Stimulated activated naive CD8-positive, alpha-beta T cell treated with anti-CD3 and anti-CD28 coated beads, Interleukin-15, amount 100 ng/mL, for 72 hours (primary cell): ENCODE measurements at regions not wholly inside any gene's neighbourhood (a gene's known extent, or its start where the extent isn't known, plus 50 kb on each side); places are given as distances from the start of the nearest gene placed in this dataset.

Experiments
- ATAC-seq: fragments of 150-1000 bp; cut with Tn5 transposase; 2 replicates; pipeline ENCODE4 v1.10.0; 2021; ENCODE audit warnings: mild to moderate bottlenecking, moderate library complexity
- DNase-seq, 2 donors: peaks; one replicate each; pipeline ENCODE4 v3.0.0; 2021 to 2022
- H3K27ac Mint-ChIP-seq, 2 donors: one replicate each; pipeline ENCODE4 v1.8.0; 2022; ENCODE audit warnings: mild to moderate bottlenecking in 2 of 2, mixed read lengths in 2 of 2, moderate library complexity in 2 of 2
- H3K27me3 Mint-ChIP-seq: one replicate; pipeline ENCODE4 v1.8.0; 2022; ENCODE audit warnings: mixed read lengths
- H3K4me1 Mint-ChIP-seq: one replicate; pipeline ENCODE4 v1.8.0; 2022; ENCODE audit warnings: mild to moderate bottlenecking, mixed read lengths
- H3K4me3 Mint-ChIP-seq, 2 donors: one replicate each; pipeline ENCODE4 v1.8.0; 2022; ENCODE audit warnings: mild to moderate bottlenecking in 2 of 2, mixed read lengths in 2 of 2, moderate library complexity in 1 of 2
- H3K9me3 Mint-ChIP-seq, 2 donors: one replicate each; pipeline ENCODE4 v1.8.0; 2022; ENCODE audit warnings: mixed read lengths in 2 of 2

DNA sequence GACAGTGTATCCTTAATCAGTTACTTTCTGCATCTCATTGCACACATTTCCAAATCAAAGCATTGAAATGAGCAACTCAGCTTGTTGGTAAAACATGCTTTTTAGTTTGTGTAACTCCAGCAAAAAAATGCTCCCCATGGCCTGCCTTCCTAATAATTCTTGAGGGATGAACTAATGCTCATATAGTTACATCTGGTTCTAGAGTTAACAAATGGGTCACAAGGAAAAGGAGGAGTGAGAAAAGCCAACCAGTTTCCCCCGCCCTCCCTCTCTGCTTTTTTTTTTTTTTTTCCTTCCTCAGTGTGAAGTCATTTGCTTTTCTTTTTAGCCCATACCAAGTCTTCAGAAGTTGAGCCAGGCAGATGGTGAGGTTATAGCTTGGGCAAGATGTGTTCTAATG lies 231.7 kb downstream of the MTX2 start:
- H3K4me3 Mint-ChIP-seq, result no peak overlapping the region
- no peak for DNase-seq

DNA sequence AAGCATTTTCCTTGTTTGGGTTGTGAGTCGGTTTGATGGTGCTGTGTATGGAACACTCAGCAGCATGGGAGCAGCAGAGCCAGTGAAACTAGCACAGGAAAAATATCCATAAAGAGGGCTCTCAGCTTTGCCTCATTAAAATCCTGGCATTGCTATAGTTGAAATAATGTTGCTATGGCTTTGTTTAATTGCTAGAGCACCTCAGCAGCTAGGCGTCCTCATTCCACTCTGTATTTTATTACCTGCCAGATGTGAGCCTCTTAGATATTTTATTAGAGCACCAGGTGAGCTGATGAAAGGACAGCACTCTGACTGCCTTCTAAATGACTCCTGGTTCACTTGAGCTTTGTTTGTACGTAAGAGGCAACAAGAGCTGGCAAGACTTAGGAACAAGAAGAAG lies 232.4 kb downstream of the MTX2 start:
- H3K9me3 Mint-ChIP-seq, result no peaks in the 10 kb centered on the region
- no peaks in the 10 kb centered on the region for H3K4me1 Mint-ChIP-seq
- no peak for DNase-seq
- peaks cover 41% of the 10 kb centered on the region for H3K27me3 Mint-ChIP-seq
- no peak overlapping the region for H3K4me3 Mint-ChIP-seq
- H3K27ac Mint-ChIP-seq, result no peak overlapping the region
- ATAC-seq, result no peak

More for the DNA sequence above, 231.7 kb downstream of the MTX2 start:
- ATAC-seq, result no peak
- H3K27me3 Mint-ChIP-seq, result peaks cover 48% of the 10 kb centered on the region
- no peaks in the 10 kb centered on the region for H3K9me3 Mint-ChIP-seq
- no peak overlapping the region for H3K27ac Mint-ChIP-seq
- no peaks in the 10 kb centered on the region for H3K4me1 Mint-ChIP-seq

DNA sequence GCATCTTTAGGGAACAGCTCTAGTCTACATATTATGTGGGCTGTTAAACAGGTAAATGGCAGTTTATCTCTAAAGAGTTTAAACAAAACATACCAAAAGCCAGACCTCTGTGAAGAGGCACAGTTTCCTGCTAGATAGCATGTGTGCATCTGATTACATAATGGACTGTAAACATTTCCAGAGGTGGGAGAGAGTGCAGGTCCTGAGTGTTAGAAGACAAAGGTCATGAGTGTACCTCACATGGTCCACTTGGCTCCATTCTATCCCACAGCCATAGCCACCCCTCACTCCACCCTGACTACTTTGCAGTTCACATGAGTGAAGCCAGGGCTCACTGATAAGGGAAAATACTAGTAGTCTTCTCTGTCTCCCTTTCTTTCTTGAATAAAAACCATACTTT lies 233.4 kb downstream of the MTX2 start:
- Mint-ChIP-seq H3K4me3 (no peak overlapping the region), H3K27me3 (peaks cover 39% of the 10 kb centered on the region), H3K9me3 (no peaks in the 10 kb centered on the region), H3K27ac (no peak overlapping the region), H3K4me1 (peaks cover 4% of the 10 kb centered on the region)
- ATAC-seq (no peak), DNase-seq (no peak)

DNA sequence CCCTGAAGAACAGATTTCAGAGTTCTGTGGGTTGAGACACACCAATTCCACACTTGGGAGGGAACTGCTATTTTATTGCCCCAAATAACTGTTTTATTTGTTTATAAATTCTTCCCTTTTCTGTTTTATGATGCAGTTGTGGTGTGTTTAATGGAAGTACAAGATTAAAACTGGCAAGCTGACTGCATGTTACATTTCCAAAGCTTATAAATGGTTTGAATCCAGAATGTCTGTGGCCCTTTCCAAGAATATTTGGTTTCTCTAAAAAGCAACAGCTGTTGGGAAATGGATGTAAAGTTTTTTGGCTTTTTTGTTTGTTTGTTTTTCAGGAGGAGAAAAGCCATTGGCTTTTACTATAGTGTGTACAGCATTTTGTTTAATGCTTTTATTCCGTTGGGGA lies 234.5 kb downstream of the MTX2 start:
- no peaks in the 10 kb centered on the region for H3K9me3 Mint-ChIP-seq

DNA sequence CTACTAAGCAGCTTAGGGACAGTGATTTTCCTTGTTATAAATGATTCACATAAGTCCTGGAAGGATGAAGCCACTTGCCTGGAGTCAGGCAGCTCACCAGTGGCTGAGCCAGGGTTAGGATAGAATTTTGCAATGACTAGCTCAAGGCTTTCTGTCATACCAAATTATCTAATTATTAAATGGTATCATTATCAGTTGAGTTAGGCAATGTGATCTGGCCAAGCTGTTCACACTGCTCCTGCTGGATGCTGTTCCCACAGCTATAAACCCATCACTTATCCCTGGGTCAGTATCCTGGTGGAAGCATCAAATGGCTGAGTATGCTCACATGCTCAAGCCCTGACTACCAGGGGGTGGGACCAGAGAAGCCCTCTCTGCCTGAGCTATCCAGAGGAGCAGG lies 235.2 kb downstream of the MTX2 start:
- DNase-seq, result no peak
- H3K4me3 Mint-ChIP-seq, result no peak overlapping the region
- H3K27me3 Mint-ChIP-seq, result peaks cover 25% of the 10 kb centered on the region
- no peak for ATAC-seq
- H3K9me3 Mint-ChIP-seq, result no peaks in the 10 kb centered on the region
- H3K27ac Mint-ChIP-seq, result no peak overlapping the region
- peaks cover 22% of the 10 kb centered on the region for H3K4me1 Mint-ChIP-seq

More for the DNA sequence above, 234.5 kb downstream of the MTX2 start:
- peaks cover 16% of the 10 kb centered on the region for H3K4me1 Mint-ChIP-seq
- peak overlapping the region in 1 of 2 donors; percentile 48 for H3K27ac Mint-ChIP-seq
- ATAC-seq (no peak), DNase-seq (no peak)
- H3K4me3 Mint-ChIP-seq, result no peak overlapping the region
- peaks cover 31% of the 10 kb centered on the region for H3K27me3 Mint-ChIP-seq

DNA sequence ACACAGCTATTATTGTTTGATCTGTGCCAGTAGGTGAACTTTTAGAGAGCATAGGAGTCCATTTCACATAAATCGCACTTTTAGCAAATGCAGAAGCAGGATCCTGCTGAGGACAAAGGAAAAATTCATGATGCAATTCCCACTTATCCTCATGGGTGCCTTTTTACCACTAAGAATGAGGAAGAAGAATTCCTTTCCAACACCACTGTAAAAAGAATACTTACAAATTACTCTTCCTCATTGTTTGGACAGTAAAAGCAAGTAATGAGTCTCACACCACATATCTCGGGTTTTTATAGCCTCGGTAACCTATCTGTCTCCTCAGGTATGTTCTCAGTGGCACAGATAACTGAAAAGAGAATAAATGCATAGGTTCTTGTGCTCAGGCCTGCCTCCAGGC lies 238.5 kb downstream of the MTX2 start:
- ATAC-seq, result no peak
- DNase-seq, result no peak
- H3K27ac Mint-ChIP-seq, result no peak overlapping the region
- H3K4me1 Mint-ChIP-seq, result peaks cover 23% of the 10 kb centered on the region
- H3K4me3 Mint-ChIP-seq, result no peak overlapping the region
- no peaks in the 10 kb centered on the region for H3K9me3 Mint-ChIP-seq
- peaks cover 18% of the 10 kb centered on the region for H3K27me3 Mint-ChIP-seq

DNA sequence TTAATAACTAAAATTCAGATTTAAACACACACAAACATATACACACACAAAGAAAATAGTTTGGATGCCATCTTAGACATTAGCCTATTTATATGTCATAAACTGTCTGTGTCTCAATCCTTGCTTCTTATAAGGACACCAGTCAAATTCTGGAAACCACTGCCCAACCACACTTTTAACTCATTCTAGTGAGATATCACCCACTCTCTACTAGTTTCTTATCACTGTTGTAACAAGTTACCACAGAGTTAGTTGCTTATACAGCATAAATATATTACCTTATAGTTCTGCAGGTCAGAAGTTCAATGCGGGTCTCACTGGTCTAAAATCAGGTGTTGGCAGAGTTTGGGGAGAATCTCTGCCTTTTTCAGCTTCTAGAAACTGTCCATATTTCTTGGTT lies 239.1 kb downstream of the MTX2 start:
- DNase-seq (peak; percentile 7 to 21), ATAC-seq (peak; percentile 65)
- Mint-ChIP-seq H3K4me3 (peak overlapping the region; percentile 54 to 61), H3K9me3 (no peaks in the 10 kb centered on the region), H3K27me3 (peaks cover 15% of the 10 kb centered on the region), H3K4me1 (peaks cover 23% of the 10 kb centered on the region), H3K27ac (no peak overlapping the region)

DNA sequence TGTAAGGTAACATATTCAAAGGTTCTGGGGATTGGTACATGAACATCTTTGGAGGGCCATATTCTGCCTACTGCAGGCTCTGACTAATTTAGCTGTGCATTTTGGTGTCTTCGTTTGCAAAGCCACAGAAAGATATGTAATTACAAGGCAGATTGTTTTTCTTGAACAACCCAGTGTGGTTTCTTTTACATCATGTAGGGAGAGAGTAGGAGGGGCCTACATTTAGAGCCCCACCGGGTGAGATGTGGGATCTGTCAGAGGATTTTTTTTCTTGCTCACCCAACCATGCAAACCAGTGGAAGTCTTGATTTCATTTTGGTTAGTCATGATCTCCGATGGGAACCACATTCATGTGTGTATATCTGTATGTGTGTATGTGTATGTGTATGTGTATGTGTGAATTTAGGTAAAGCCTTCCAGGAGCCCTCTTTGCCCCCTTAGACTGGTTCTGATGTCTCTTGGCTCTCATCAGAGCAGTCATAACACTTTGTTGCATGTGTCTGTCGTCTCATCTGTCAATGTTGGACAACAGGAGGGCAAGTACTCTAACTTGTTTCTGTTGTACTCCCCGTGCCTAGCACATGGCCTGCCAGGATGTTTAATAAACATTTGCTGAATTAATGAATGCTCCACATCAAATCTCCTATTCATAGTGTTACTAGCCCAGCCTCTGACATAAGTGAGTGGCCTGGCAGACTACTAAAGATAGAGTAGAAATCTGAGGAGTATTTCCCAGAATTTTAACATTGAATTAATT lies 239.9 kb downstream of the MTX2 start:
- ATAC-seq (peak; percentile 94), DNase-seq (peak; percentile 38 to 68)
- Mint-ChIP-seq H3K4me1 (peaks cover 23% of the 10 kb centered on the region), H3K27ac (peak overlapping the region; percentile 60 to 76), H3K4me3 (peak overlapping the region in 1 of 2 donors; percentile 61), H3K9me3 (no peaks in the 10 kb centered on the region), H3K27me3 (peaks cover 10% of the 10 kb centered on the region)

DNA sequence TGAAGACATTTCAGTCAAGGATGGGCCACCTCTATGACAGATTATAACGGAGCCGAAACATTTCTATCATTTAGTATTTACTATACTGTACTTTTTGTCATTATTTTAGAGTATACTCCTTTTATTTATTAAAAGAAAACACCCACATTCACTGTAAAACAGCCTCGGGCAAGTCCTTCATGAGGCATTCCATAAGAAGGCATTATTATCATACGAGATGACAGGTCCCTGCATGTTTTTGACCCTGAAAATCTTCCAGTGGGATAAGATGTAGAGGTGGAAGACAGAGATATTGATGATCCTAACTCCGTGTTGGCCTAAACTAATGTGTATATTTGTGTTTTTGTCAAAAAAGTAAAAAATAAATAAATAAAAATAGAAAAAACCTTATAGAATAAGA lies 245.0 kb downstream of the MTX2 start:
- no peak for ATAC-seq
- peaks cover 10% of the 10 kb centered on the region for H3K27me3 Mint-ChIP-seq

DNA sequence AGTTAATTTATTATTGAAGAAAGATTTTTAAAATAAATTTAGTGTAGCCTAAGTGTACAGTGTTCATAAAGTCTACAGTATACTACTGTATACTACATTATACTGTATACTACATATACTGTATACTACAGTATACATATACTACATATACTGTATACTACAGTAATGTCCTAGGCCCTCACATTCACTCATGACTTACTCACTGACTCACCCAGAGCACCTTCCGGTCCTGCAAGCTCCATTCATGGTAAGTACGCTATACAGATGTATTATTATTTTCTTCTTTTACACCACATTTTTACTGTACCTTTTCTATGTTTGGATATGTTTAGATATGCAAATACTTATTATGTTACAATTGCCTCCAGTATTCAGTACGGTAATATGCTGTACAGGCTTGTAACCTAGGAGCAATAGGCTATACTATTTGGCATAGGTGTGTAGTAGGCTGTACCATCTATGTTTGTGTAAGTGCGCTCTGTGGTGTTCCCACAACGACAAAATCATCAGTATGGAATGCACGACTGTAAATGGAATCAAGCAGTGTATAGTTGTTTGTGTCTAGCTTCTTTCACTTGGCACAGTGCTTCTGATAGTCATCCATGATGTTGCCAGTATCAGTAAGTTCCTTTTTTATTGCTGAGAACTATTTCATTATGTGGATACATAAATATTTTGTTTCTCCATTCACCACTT lies 245.7 kb downstream of the MTX2 start:
- Mint-ChIP-seq H3K9me3 (no peaks in the 10 kb centered on the region), H3K27me3 (peaks cover 8% of the 10 kb centered on the region), H3K4me3 (no peak overlapping the region), H3K4me1 (peaks cover 13% of the 10 kb centered on the region), H3K27ac (no peak overlapping the region)
- no peak for DNase-seq
- no peak for ATAC-seq

More for the DNA sequence above, 245.0 kb downstream of the MTX2 start:
- Mint-ChIP-seq H3K9me3 (no peaks in the 10 kb centered on the region), H3K4me1 (peaks cover 15% of the 10 kb centered on the region), H3K27ac (no peak overlapping the region), H3K4me3 (no peak overlapping the region)
- DNase-seq, result no peak

DNA sequence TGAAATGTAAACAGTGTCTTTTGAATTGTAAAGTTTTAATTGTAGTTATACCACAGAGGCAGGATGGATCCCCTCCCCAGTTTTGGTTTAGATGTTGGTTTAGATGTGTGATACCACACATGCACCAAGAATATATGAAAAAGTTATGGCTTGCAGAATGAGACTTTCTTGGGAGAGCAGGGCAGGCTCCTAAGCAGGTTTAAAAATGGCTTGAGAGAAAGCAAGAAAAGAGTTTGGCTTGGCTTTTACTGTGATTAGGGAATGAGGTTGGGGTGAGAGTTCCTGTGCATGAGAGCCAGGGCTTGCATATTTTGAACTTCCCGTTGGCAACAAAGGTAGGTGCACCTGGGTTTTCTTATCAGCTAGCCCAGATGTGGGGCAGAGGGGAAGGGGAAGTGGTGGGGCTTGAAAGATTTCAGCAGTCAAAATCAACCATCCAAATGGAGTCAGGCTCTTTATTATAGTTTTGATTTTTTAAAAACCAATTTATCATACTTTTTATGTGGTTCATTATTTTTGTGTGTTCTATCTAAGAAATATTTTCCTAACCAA lies 246.9 kb downstream of the MTX2 start:
- Mint-ChIP-seq H3K9me3 (no peaks in the 10 kb centered on the region), H3K4me1 (peaks cover 13% of the 10 kb centered on the region), H3K27me3 (no peaks in the 10 kb centered on the region), H3K27ac (no peak overlapping the region), H3K4me3 (no peak overlapping the region)
- DNase-seq, result no peak
- ATAC-seq, result no peak

DNA sequence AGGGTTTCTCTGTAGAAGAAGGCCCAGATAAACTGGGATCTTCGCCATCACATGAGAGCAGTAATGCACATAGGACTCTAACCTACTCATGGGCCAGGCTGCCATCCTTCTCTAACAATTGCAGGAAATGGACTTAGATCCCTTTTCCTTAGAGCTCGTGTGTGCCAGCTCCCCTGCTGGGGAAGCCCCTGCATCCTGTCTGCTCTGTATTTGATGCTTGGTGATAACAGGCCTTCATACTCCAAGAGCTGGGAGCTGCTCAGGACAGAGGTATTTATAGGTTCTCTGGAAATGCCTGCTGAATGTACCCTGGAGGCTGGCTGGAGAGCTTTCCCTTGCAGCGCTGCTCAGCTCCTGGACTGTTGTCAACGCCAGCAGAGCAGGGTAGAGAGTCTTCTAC lies 249.6 kb downstream of the MTX2 start:
- DNase-seq (no peak), ATAC-seq (no peak)
- H3K4me1 Mint-ChIP-seq, result peaks cover 13% of the 10 kb centered on the region
- no peak overlapping the region for H3K4me3 Mint-ChIP-seq
- H3K9me3 Mint-ChIP-seq, result no peaks in the 10 kb centered on the region
- H3K27ac Mint-ChIP-seq, result no peak overlapping the region
- no peaks in the 10 kb centered on the region for H3K27me3 Mint-ChIP-seq

DNA sequence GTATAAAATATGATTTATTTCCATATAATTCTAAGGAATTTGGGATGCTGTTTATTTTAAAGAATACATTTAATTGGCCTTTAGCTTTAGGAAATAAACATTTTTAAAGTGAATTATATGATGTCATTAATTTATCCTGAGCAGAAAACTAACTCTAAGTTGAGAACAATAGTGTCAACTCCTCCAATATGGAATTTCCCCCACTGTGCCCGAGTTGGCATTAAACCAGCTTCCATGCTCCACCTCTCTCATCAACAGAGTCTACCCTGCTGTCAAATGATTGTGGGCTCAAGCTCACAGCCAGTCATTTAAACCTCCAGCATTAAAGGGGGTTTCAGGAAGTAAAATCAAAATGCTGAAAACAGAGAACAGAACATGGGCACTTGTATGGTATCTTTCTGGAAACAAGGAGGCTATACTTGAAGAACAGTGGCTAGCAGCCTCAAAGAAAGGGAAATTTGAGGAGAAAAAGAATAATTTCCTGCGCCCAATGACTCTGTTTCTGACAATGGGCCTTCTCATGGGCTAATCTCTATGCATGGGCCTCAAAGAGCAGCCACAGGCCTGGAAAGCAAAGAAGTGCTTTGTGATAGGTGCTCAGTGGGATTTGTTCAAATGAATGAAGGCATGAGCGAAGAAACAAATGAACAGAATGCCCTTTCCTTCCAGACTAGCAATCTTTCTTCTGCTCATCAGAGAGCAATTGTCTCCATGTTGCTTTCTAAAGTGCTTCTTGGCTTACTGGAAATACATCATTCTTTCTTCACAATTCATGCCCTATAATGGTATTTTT lies 252.8 kb downstream of the MTX2 start:
- no peaks in the 10 kb centered on the region for H3K4me1 Mint-ChIP-seq
- ATAC-seq, result no peak
- H3K9me3 Mint-ChIP-seq, result no peaks in the 10 kb centered on the region
- no peak for DNase-seq
- H3K4me3 Mint-ChIP-seq, result no peak overlapping the region
- H3K27ac Mint-ChIP-seq, result no peak overlapping the region
- peaks cover 4% of the 10 kb centered on the region for H3K27me3 Mint-ChIP-seq

DNA sequence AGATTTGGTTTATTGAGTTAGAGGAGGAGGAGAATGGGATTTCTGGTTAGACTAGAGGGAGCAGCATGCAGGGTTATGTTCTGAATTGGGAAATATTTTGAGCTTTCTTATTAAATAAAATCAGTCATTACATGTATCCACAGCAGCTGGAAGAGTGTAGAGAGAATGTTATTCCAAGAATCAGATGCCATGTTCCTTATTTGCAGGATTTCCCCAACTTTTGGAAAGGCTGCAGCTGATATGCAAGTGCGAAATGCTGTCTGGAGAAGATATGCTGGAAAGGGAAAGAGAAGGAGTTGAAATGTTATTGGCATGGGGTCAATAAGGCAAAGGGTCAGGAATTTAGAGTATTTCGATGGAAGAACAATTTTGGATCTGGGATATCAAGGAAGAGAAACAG lies 255.8 kb downstream of the MTX2 start:
- Mint-ChIP-seq H3K9me3 (no peaks in the 10 kb centered on the region), H3K27ac (no peak overlapping the region), H3K4me1 (no peaks in the 10 kb centered on the region), H3K27me3 (peaks cover 25% of the 10 kb centered on the region), H3K4me3 (no peak overlapping the region)
- ATAC-seq, result no peak
- no peak for DNase-seq

DNA sequence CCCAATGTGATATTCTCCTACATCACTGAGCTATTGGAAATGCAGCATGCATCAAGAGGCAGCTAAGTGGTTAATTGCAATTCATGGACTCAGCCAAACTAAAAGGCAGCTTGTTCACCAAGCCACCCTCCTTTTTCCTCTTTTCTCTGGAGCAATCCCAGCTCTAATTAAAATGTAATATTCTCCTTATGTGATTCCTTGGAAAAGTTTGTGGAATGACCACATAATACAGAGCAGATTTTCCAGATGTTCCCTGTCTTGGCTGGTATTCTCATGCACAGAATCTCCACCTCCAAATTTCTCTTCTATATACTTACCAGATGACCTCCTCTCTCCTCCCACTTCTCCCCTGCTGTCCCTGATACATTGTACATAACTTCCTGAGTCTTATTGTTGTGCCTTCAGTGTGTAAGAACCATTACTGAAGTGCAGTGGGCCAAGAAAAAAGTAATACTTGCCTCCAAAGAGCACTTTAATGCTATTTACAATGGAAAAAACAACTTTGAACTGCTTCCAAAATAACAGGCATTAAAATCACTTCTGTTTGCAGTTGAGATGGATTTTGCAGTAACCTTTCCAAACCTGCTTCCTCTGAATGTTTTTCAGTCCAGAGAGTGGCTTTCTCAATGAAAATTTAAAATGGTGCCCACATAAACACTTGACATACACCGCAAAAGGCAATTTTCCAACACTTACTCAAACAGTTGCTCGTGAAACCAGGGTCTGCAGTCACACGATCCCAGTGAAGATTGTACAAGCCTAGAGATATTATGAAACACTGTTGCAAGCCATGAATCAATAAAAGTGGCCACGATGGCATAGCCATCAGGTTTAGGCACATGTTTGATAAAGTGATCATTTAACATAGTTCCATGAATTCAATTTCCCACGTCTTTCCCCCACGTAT lies 258.0 kb downstream of the MTX2 start:
- Mint-ChIP-seq H3K4me1 (no peaks in the 10 kb centered on the region), H3K4me3 (no peak overlapping the region), H3K27me3 (peaks cover 25% of the 10 kb centered on the region), H3K27ac (no peak overlapping the region), H3K9me3 (no peaks in the 10 kb centered on the region)
- no peak for DNase-seq
- ATAC-seq, result no peak
